Stimulated activated CD8-positive, alpha-beta memory T cell treated with anti-CD3 and anti-CD28 coated beads, Interleukin-2, amount 100 ng/mL, for 48 hours (primary cell): ENCODE measurements at regions not wholly inside any gene's neighbourhood (a gene's known extent, or its start where the extent isn't known, plus 50 kb on each side); places are given as distances from the start of the nearest gene placed in this dataset.

ENCODE experiments used
- DNase-seq, 2 donors: peaks; one replicate each; pipeline ENCODE4 v3.0.0-alpha.2; 2020; ENCODE audit warnings: low read depth in 2 of 2

GRCh38 chr1:195568389-195568788 is 1039.9 kb downstream of the KCNT2 start:
- DNase-seq: no peak

GRCh38 chr1:195562074-195562473 is 1046.2 kb downstream of the KCNT2 start:
- DNase-seq: no peak

DNA sequence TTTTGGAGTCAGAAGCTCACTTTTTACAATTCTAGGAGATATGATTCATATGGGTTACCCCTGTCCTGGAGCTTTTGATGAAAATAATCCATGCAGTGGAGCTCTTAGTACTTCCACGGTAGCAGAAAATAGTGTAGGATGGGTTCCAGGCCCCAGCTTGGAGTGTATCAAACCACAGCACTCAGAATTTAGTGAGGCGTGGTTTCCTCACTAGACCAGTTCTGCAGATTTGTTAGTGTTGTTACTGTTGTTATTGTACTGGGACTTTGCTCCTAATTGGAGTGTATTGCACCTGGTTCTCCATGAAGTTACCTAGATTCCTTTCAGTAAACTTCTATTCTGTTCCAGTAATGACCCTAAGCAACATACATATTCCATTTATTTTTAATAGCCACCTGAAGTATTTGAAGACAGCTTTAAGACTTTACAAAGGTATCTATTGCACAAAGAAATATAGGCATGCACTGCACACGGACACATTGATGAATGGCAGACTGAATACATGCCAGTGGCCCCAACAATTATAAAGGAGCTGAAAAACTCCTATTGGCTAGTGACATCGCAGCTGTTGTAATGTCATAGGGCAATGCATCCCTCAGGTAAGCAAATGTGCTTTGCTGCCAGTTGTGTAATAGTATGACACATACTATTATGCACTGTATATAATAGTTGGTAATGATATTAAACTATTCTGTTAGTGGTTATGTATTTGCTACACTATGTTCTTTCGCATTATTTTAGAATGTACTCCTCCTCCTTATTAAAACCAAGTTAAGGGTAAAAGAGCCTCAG is 1058.0 kb downstream of the KCNT2 start:
- no peak for DNase-seq

- no peak for DNase-seq
Measured at GRCh38 chr1:195530961-195531360, 1077.3 kb downstream of the KCNT2 start.

GRCh38 chr1:195529881-195530280 is 1078.4 kb downstream of the KCNT2 start:
- no peak for DNase-seq

DNA sequence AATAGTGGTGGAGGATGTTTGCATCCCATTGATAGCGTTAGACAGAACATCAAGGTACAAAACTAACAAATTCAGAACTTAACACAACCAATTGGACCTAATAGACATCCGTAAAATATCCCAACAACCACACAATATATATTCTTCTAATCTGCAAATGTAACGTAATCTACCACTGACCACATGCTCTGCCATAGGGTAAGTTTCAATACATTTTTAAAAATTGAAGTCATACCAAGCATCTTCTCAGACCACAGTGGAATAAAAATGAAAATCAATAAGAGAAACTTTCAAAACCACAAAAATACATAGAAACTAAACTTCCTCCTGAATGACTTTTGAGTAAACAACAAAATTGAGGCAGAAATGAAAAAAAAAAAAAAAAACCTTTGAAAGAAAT is 1087.5 kb downstream of the KCNT2 start:
- no peak for DNase-seq

- no peak for DNase-seq
Measured at GRCh38 chr1:195516036-195516435, 1092.2 kb downstream of the KCNT2 start.

GRCh38 chr1:195511501-195511900 is 1096.7 kb downstream of the KCNT2 start:
- DNase-seq: no peak

DNA sequence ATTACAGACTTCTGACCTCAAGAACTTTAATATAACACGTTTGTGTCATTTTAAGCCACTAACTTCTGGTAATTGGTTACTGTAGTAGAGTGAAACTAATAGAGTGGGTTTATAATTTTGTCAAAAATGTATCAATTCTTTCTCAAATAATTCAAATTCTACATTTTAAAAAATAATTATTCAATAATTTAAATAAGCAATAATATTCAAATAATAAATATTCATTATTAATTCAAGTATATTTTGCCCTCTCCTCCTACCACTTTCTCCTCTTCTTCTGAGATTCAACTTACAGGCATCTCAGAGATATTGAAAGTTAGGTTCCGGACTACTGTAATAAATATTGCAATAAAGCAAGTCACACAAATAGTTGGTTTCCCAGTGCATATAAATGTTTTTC is 1107.1 kb downstream of the KCNT2 start:
- DNase-seq: no peak

GRCh38 chr1:195495720-195496635 is 1112.3 kb downstream of the KCNT2 start:
- DNase-seq: no peak

- DNase-seq: no peak
Measured at GRCh38 chr1:195482137-195482536, 1126.1 kb downstream of the KCNT2 start.

GRCh38 chr1:195481293-195481692 is 1126.9 kb downstream of the KCNT2 start:
- DNase-seq: no peak

DNA sequence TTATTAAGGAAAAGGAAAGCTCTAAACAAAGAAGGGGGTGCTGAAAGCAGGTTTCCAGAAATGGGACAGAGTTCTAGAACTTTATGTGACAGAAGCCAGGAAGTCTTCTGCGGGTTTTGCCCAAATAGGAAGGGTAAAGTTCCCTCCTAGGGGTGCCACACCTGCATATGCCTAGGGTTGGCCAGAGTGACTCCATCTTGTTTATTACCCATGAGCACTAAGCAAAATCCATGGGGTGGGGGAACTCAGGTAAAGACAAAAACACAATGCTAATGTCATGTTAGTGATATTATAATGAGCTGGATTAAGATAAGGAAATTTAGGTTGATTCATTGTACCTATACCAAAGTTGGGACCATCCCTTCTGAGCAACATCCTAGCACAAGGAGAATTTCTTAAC is 1132.7 kb downstream of the KCNT2 start:
- DNase-seq: no peak

DNA sequence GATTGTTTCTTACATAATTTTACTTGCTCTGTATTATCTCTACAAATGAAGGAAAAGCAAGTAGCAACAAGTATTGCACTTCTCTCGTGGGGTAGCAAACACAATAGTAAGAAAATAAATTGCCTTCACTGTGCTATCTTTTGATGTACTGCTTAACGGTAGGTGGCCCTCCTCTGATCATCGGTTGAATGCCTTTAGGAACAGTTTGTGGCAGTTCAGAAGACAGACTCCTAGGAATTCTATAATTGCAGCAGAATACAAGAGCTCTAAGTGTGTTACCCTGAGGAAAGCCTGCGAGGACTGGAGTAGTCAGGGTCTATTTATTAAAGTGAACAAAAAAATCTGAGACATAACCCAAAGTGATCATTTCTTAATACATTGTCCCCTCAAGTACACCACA is 1135.9 kb downstream of the KCNT2 start:
- no peak for DNase-seq

DNA sequence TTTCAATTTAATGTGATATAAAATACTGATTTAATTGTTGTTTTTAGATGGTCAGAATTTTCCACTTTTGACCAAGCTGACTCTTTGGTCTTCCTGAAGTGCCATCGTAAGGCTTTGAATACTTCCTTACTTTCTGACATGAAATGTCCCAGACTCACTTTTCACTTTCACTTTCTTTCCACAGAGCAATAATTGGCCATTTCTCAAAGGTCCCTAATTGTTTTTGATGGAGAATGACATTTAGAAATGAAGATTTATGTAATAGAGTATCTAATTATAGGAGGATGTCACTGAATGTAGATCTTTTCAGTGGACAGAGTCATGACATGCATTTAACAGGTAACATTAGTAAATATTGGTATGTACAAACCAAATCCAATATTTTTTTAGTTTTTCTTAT is 1141.6 kb downstream of the KCNT2 start:
- DNase-seq: no peak

DNA sequence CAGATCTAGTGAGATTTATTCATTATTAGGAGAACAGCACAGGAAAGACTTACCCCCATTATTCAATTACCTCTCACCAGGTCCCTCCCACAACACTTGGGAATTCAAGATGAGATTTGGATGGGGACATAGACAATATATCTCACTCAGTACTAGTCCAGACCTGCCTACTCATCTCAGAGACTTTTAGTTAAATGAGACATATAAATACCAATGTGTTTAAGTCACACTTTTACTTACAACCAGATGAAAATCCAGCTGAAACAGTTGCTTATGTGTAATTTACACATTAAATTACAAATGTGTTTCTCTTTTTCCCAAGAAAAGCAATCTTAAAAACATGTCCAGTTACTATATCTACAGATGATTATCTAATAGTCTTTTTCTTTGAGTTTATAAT is 1145.6 kb downstream of the KCNT2 start:
- DNase-seq: no peak

DNA sequence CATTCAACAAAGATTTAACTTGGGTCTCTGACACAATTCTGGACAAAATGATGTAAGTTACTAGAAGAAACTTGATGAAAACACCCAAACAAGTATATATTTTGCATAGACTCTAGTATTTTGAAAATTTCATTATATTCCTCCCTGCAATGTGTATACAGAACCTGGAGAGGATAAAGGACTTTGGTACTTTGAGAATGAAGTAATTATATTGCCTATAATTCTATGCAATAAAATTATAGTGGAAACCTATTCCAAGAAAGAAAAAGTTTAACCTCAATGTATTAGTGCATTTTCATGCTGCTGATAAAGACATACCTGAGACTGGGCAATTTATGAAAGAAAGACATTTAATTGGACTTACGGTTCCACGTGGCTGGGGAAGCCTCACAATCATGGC is 1146.1 kb downstream of the KCNT2 start:
- DNase-seq: no peak

DNA sequence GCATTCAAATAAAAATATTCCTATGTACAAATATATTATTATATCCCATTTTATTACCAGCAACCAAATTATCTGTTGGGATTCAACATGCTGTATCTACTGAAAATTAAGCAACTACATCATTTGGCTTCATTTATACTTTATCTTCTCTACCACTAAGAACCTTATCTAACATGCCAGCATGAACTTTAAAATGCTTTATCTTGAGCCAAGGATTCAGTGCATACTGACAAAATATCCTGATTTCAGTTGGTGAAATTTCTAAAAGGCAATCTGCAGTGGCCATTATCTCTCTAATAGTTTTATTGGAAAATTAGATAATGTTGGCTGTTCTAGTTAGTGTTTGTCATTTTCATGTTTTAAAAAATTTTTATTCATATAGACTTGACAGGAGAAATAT is 1149.9 kb downstream of the KCNT2 start:
- no peak for DNase-seq

DNA sequence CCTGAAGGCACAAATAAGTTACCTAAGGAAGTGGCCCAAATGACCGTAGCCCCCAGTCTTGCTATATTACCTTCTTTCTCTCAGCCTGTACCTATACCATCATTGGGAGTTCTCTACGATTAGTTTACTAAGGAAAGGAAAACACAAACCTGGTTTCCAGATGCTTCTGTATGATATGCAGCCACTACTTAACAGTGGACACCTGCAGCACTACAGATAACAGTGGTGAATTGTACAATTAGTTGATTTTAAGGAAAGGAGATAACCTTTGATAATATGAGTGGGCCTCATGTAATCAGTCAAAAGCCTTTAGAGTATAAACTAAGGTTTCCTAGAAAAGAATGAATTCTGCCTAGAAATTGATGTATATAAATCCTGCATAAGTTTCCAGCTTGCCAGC is 1157.4 kb downstream of the KCNT2 start:
- DNase-seq: no peak

DNA sequence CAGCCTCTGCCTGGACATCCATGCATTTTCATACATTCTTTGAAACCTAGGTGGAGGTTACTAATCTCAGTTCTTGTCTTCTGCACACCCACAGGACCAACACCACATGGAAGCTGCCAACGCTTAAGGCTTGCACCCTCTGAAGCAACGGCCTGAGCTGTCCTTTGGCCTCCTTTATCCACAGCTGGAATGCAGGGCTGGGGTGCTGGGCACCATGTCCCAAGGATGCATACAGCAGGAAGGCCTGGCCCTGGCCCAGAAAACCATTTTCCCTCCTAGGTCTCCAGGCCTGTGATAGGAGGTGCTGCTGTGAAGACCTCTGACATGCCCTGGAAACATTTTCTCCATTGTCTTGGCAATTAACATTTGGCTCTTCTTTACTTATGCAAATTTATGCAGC is 1168.6 kb downstream of the KCNT2 start:
- DNase-seq: no peak

DNA sequence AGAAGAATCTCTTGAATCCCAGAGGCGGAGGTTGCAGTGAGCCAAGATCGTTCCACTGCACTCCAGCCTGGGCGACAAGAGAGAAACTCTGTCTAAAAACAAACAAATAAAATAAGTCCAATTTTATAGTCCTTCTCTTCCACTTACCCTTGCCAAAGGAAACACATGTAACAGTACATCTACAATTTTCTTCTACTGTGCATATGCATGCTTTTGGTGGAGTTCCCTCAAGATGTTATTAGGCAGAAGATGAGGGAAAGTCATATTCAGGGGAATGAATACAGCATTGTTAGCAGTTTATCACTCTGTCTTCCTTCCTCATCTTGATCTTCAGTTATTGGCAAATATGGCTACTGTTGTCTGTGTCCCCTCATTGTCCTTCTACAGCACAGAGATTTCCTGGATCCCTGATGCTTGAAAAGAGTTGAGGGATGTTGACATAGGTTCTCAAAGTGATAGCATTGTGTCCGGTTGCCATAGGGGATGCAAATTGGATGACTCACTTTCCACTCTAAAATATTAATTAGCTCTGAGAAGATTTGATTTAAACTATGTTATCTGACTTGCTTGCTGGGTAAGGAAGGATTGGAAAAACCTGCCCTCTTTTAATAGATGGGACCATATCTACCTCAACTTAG is 1173.6 kb downstream of the KCNT2 start:
- DNase-seq: no peak

GRCh38 chr1:195430826-195431225 is 1177.4 kb downstream of the KCNT2 start:
- no peak for DNase-seq

GRCh38 chr1:195428927-195429326 is 1179.3 kb downstream of the KCNT2 start:
- DNase-seq: no peak
